ENCODE measurements at regions not wholly inside any gene's neighbourhood (a gene's known extent, or its start where the extent isn't known, plus 50 kb on each side); places are given as distances from the start of the nearest gene placed in this dataset.

GRCh38 chr13:85618521-85618920 is 180.7 kb downstream of the SLITRK6 start:
- no peak for DNase-seq (ENCODE audit: low read depth, low spot score)
- H3K4me3 ChIP-seq (ENCODE audit: low read length), result no peak overlapping the region

GRCh38 chr13:85616275-85616674 is 182.9 kb downstream of the SLITRK6 start:
- no peak overlapping the region for H3K4me3 ChIP-seq (ENCODE audit: low read length)
- DNase-seq (ENCODE audit: low read depth, low spot score), result no peak

GRCh38 chr13:85615031-85615430 is 184.2 kb downstream of the SLITRK6 start:
- H3K4me3 ChIP-seq (ENCODE audit: low read length), result no peak overlapping the region
- no peak for DNase-seq (ENCODE audit: low read depth, low spot score)

- H3K4me3 ChIP-seq (ENCODE audit: low read length), result no peak overlapping the region
- no peak for DNase-seq (ENCODE audit: low read depth, low spot score)
Measured at GRCh38 chr13:85610024-85610423, 189.2 kb downstream of the SLITRK6 start.

GRCh38 chr13:85608255-85608829 is 190.9 kb downstream of the SLITRK6 start:
- no peak for DNase-seq (ENCODE audit: low read depth, low spot score)
- no peak overlapping the region for H3K4me3 ChIP-seq (ENCODE audit: low read length)

GRCh38 chr13:85603735-85604134 is 195.5 kb downstream of the SLITRK6 start:
- no peak overlapping the region for H3K4me3 ChIP-seq (ENCODE audit: low read length)
- DNase-seq (ENCODE audit: low read depth, low spot score), result no peak

GRCh38 chr13:85601526-85601925 is 197.7 kb downstream of the SLITRK6 start:
- no peak overlapping the region for H3K4me3 ChIP-seq (ENCODE audit: low read length)
- no peak for DNase-seq (ENCODE audit: low read depth, low spot score)

GRCh38 chr13:85597790-85598500 is 201.3 kb downstream of the SLITRK6 start:
- H3K4me3 ChIP-seq (ENCODE audit: low read length), result no peak overlapping the region
- no peak for DNase-seq (ENCODE audit: low read depth, low spot score)

- no peak overlapping the region for H3K4me3 ChIP-seq (ENCODE audit: low read length)
- DNase-seq (ENCODE audit: low read depth, low spot score), result no peak
Measured at GRCh38 chr13:85592211-85592610, 207.0 kb downstream of the SLITRK6 start.

- no peak overlapping the region for H3K4me3 ChIP-seq (ENCODE audit: low read length)
- no peak for DNase-seq (ENCODE audit: low read depth, low spot score)
Measured at GRCh38 chr13:85590231-85590931, 208.8 kb downstream of the SLITRK6 start.

GRCh38 chr13:85589021-85589420 is 210.2 kb downstream of the SLITRK6 start:
- DNase-seq (ENCODE audit: low read depth, low spot score), result no peak

GRCh38 chr13:85588359-85588758 is 210.9 kb downstream of the SLITRK6 start:
- no peak for DNase-seq (ENCODE audit: low read depth, low spot score)
- H3K4me3 ChIP-seq (ENCODE audit: low read length), result no peak overlapping the region

More at GRCh38 chr13:85589021-85589420, 210.2 kb downstream of the SLITRK6 start:
- H3K4me3 ChIP-seq (ENCODE audit: low read length), result no peak overlapping the region

- no peak for DNase-seq (ENCODE audit: low read depth, low spot score)
- no peak overlapping the region for H3K4me3 ChIP-seq (ENCODE audit: low read length)
Measured at GRCh38 chr13:85586856-85587255, 212.4 kb downstream of the SLITRK6 start.

- DNase-seq (ENCODE audit: low read depth, low spot score), result no peak
- no peak overlapping the region for H3K4me3 ChIP-seq (ENCODE audit: low read length)
Measured at GRCh38 chr13:85586422-85586831, 212.8 kb downstream of the SLITRK6 start.

- H3K4me3 ChIP-seq (ENCODE audit: low read length), result no peak overlapping the region
- DNase-seq (ENCODE audit: low read depth, low spot score), result no peak
Measured at GRCh38 chr13:85582890-85583289, 216.3 kb downstream of the SLITRK6 start.

- no peak overlapping the region for H3K4me3 ChIP-seq (ENCODE audit: low read length)
- DNase-seq (ENCODE audit: low read depth, low spot score), result no peak
Measured at GRCh38 chr13:85575110-85575509, 224.1 kb downstream of the SLITRK6 start.

GRCh38 chr13:85567909-85568308 is 231.3 kb downstream of the SLITRK6 start:
- no peak overlapping the region for H3K4me3 ChIP-seq (ENCODE audit: low read length)
- DNase-seq (ENCODE audit: low read depth, low spot score), result no peak

GRCh38 chr13:85565652-85566051 is 233.6 kb downstream of the SLITRK6 start:
- DNase-seq (ENCODE audit: low read depth, low spot score), result no peak
- no peak overlapping the region for H3K4me3 ChIP-seq (ENCODE audit: low read length)

GRCh38 chr13:85564598-85564997 is 234.6 kb downstream of the SLITRK6 start:
- H3K4me3 ChIP-seq (ENCODE audit: low read length), result no peak overlapping the region
- no peak for DNase-seq (ENCODE audit: low read depth, low spot score)

GRCh38 chr13:85562282-85562681 is 236.9 kb downstream of the SLITRK6 start:
- DNase-seq (ENCODE audit: low read depth, low spot score), result no peak
- H3K4me3 ChIP-seq (ENCODE audit: low read length), result no peak overlapping the region

Measured in Jurkat, Clone E6-1 (cell line).